Stimulated activated CD8-positive, alpha-beta memory T cell treated with anti-CD3 and anti-CD28 coated beads, Interleukin-12 subunit alpha, Interleukin-12 subunit beta, amount 100 ng/mL, for 4 hours (primary cell): ENCODE measurements at regions not wholly inside any gene's neighbourhood (a gene's known extent, or its start where the extent isn't known, plus 50 kb on each side); places are given as distances from the start of the nearest gene placed in this dataset.

ENCODE experiments used
- DNase-seq: peaks from one replicate; pipeline ENCODE4 v3.0.0-alpha.2; 2020; ENCODE audit warnings: low read depth

GRCh38 chr4:24287096-24287495 is 297.3 kb downstream of the DHX15 start:
- no peak for DNase-seq

GRCh38 chr4:24285759-24286158 is 298.6 kb downstream of the DHX15 start:
- DNase-seq, result no peak

- no peak for DNase-seq
Measured at GRCh38 chr4:24282446-24282845, 301.9 kb downstream of the DHX15 start.

GRCh38 chr4:24279911-24280375 is 304.4 kb downstream of the DHX15 start:
- DNase-seq, result no peak

- DNase-seq, result no peak
Measured at GRCh38 chr4:24279469-24279868, 304.9 kb downstream of the DHX15 start.

GRCh38 chr4:24278693-24279092 is 305.7 kb downstream of the DHX15 start:
- DNase-seq, result no peak

GRCh38 chr4:24274381-24274941 is 309.9 kb downstream of the DHX15 start:
- DNase-seq, result no peak

GRCh38 chr4:24273136-24273535 is 311.2 kb downstream of the DHX15 start:
- DNase-seq, result no peak

- no peak for DNase-seq
Measured at GRCh38 chr4:24266951-24267722, 317.2 kb downstream of the DHX15 start.

- no peak for DNase-seq
Measured at GRCh38 chr4:24265989-24266388, 318.4 kb downstream of the DHX15 start.

GRCh38 chr4:24262616-24263015 is 321.7 kb downstream of the DHX15 start:
- no peak for DNase-seq

GRCh38 chr4:24262084-24262483 is 322.3 kb downstream of the DHX15 start:
- DNase-seq, result no peak

- DNase-seq, result no peak
Measured at GRCh38 chr4:24260923-24261564, 323.3 kb downstream of the DHX15 start.

- no peak for DNase-seq
Measured at GRCh38 chr4:24260133-24260715, 324.1 kb downstream of the DHX15 start.

- no peak for DNase-seq
Measured at GRCh38 chr4:24256547-24256946, 327.8 kb downstream of the DHX15 start.

- no peak for DNase-seq
Measured at GRCh38 chr4:24256066-24256465, 328.3 kb downstream of the DHX15 start.

- DNase-seq, result no peak
Measured at GRCh38 chr4:24252121-24252520, 332.2 kb downstream of the DHX15 start.

GRCh38 chr4:24251589-24251988 is 332.8 kb downstream of the DHX15 start:
- no peak for DNase-seq

GRCh38 chr4:24249972-24250371 is 334.4 kb downstream of the DHX15 start:
- no peak for DNase-seq

- DNase-seq, result no peak
Measured at GRCh38 chr4:24248674-24249630, 335.4 kb downstream of the DHX15 start.

GRCh38 chr4:24245491-24245820 is 338.9 kb downstream of the DHX15 start:
- no peak for DNase-seq
